Testis (tissue), 2 donors: ENCODE measurements at regions not wholly inside any gene's neighbourhood (a gene's known extent, or its start where the extent isn't known, plus 50 kb on each side); places are given as distances from the start of the nearest gene placed in this dataset.

Experiments
- POLR2A ChIP-seq: fragments of 450-650 bp; IDR thresholded peaks from one replicate; pipeline ENCODE4 v1.6.1; 2017; ENCODE audit warnings: antibody characterized with exemption, mild to moderate bottlenecking, moderate library complexity
- TF ChIP-seq, protein P1 (sequence below), 3 experiments: fragments of 450-650 bp in 2 of 3; fragments of 200-600 bp in 1 of 3; sonication (generic) in 1 of 3; IDR thresholded peaks; one replicate each; pipeline ENCODE4 v1.5.1; 2016 to 2019; ENCODE audit warnings: antibody characterized with exemption in 3 of 3, mild to moderate bottlenecking in 2 of 3, moderate library complexity in 1 of 3

DNA sequence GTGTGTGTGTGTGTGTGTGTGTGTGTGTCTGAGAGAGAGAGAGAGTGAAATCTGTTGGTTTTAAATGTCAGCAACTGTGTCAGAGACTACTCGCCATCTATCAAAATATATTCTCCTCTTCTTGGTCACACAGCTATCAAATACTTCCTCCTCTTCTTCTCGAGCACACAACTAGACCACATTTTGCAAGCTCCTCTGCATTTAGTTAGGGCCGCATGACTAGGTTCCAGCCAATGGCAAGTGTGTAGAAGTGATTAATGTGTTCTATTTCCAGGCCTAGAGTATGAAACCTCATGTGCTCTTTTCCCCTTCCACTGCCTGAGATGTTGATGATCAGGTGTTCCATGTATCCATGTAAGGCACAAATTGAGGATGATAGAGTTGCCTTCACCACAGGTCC, 278.5 kb upstream of the MARCKS start:
- TF ChIP-seq, protein P1, sequence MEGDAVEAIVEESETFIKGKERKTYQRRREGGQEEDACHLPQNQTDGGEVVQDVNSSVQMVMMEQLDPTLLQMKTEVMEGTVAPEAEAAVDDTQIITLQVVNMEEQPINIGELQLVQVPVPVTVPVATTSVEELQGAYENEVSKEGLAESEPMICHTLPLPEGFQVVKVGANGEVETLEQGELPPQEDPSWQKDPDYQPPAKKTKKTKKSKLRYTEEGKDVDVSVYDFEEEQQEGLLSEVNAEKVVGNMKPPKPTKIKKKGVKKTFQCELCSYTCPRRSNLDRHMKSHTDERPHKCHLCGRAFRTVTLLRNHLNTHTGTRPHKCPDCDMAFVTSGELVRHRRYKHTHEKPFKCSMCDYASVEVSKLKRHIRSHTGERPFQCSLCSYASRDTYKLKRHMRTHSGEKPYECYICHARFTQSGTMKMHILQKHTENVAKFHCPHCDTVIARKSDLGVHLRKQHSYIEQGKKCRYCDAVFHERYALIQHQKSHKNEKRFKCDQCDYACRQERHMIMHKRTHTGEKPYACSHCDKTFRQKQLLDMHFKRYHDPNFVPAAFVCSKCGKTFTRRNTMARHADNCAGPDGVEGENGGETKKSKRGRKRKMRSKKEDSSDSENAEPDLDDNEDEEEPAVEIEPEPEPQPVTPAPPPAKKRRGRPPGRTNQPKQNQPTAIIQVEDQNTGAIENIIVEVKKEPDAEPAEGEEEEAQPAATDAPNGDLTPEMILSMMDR (IDR thresholded peaks at IDR 0.05): no peak
- TF ChIP-seq POLR2A: no peak
